Transverse colon (tissue), 4 donors: ENCODE measurements at regions not wholly inside any gene's neighbourhood (a gene's known extent, or its start where the extent isn't known, plus 50 kb on each side); places are given as distances from the start of the nearest gene placed in this dataset.

Experiments used
- DNase-seq: peaks from one replicate; pipeline ENCODE4 v3.0.0-alpha.2; 2019
- H3K27ac ChIP-seq, 4 donors: fragments of 200-600 bp; sonication (generic); 2 replicates each; pipeline ENCODE4 v1.5.1; 2016 to 2018; ENCODE audit warnings: inconsistent platforms in 4 of 4
- H3K27me3 ChIP-seq: fragments of 200-600 bp; sonication (generic); 2 replicates; pipeline ENCODE4 v1.5.1; 2017; ENCODE audit warnings: inconsistent platforms
- H3K36me3 ChIP-seq, 4 donors: fragments of 200-600 bp; sonication (generic); 2 replicates each; pipeline ENCODE4 v1.5.1; 2017 to 2019; ENCODE audit warnings: inconsistent platforms in 4 of 4
- H3K4me1 ChIP-seq, 4 donors: fragments of 200-600 bp; sonication (generic); 2 replicates each; pipeline ENCODE4 v1.5.1; 2017 to 2020; ENCODE audit warnings: inconsistent platforms in 4 of 4
- H3K4me3 ChIP-seq, 4 donors: fragments of 200-600 bp; sonication (generic); 1 replicate in 1 of 4; 2 replicates in 3 of 4; pipeline versions ENCODE4 v1.5.1 to v1.6.1; 2017 to 2019; ENCODE audit warnings: inconsistent platforms in 4 of 4
- H3K9me3 ChIP-seq, 2 donors: fragments of 200-600 bp; sonication (generic); 2 replicates each; pipeline ENCODE4 v1.5.1; 2017 to 2019; ENCODE audit warnings: inconsistent platforms in 2 of 2
- EP300 ChIP-seq: sonication (generic); formaldehyde crosslinking; IDR thresholded peaks from one replicate; pipeline ENCODE4 v1.6.1; 2017; ENCODE audit warnings: antibody characterized with exemption, low read depth
- POLR2A ChIP-seq: fragments of 450-650 bp; IDR thresholded peaks from one replicate; pipeline ENCODE4 v1.6.1; 2016; ENCODE audit warnings: antibody characterized with exemption, mild to moderate bottlenecking, moderate library complexity
- POLR2AphosphoS5 ChIP-seq, 3 donors: sonication (generic); formaldehyde crosslinking; IDR thresholded peaks; one replicate each; pipeline ENCODE4 v1.6.1; 2016; ENCODE audit warnings: antibody characterized with exemption in 3 of 3
- WGBS, 2 donors: methylation state at CpG; one replicate each; pipeline ENCODE4 v1.1.5; 2018; ENCODE audit warnings: low coverage in 1 of 2; 5-methylcytosine and 5-hydroxymethylcytosine counted together
- in situ Hi-C, 4 donors: fragments of 200-750 bp; cut with MboI; loops; one replicate each; pipeline versions ENCODE4 v1.15.0 to v1.15.1; 2017; ENCODE audit warnings: low sequenced_read_pairs in 3 of 4, low pct_ligation_motif_present in 1 of 4, low pct_unique_long_range_greater_than_20kb in 1 of 4
- intact Hi-C: fragments of 100-400 bp; cut with DNase I; formaldehyde crosslinking; loops from one replicate; pipeline ENCODE4 v1.15.1; 2023; ENCODE audit warnings: low total_unique reads
- TF ChIP-seq, protein P1 (sequence below), 5 experiments: fragments of 200-600 bp in 3 of 5; fragments of 450-650 bp in 2 of 5; sonication (generic) in 3 of 5; IDR thresholded peaks; 1 replicate in 2 of 5; 2 replicates in 3 of 5; pipeline ENCODE4 v1.5.1; 2016 to 2017; ENCODE audit warnings: antibody characterized with exemption in 5 of 5, inconsistent platforms in 3 of 5, mild to moderate bottlenecking in 2 of 5, moderate library complexity in 1 of 5

DNA sequence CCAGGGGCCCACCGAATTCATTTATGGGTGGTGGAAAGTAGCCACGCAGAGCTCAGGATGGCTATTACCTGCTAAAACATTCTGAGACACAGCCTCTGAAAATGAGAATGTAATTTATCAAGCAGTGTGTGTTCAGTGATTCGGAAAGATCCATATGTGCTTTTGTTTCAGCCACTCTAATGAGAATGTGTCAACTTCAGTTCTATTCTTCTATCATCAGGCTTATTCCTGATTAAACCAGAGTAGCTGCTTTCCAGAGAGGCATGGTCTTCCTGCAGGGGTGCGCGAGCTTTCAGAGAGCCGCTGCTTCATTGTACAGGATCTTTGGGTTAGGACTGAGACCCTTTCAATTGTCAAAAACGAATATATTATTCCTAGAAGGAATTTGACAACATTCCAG is 167.6 kb downstream of the OTUD1 start:
- Histone ChIP-seq H3K27ac (no peak overlapping the region), H3K4me3 (no peak overlapping the region), H3K36me3 (no peaks in the 10 kb centered on the region), H3K4me1 (no peaks in the 10 kb centered on the region), H3K9me3 (no peaks in the 10 kb centered on the region), H3K27me3 (no peaks in the 10 kb centered on the region)
- no peak for TF ChIP-seq POLR2AphosphoS5 (IDR thresholded peaks at IDR 0.05)
- TF ChIP-seq POLR2A = no peak
- TF ChIP-seq, protein P1, sequence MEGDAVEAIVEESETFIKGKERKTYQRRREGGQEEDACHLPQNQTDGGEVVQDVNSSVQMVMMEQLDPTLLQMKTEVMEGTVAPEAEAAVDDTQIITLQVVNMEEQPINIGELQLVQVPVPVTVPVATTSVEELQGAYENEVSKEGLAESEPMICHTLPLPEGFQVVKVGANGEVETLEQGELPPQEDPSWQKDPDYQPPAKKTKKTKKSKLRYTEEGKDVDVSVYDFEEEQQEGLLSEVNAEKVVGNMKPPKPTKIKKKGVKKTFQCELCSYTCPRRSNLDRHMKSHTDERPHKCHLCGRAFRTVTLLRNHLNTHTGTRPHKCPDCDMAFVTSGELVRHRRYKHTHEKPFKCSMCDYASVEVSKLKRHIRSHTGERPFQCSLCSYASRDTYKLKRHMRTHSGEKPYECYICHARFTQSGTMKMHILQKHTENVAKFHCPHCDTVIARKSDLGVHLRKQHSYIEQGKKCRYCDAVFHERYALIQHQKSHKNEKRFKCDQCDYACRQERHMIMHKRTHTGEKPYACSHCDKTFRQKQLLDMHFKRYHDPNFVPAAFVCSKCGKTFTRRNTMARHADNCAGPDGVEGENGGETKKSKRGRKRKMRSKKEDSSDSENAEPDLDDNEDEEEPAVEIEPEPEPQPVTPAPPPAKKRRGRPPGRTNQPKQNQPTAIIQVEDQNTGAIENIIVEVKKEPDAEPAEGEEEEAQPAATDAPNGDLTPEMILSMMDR (IDR thresholded peaks at IDR 0.05) = no peak
- no peak for TF ChIP-seq EP300
- intact Hi-C loops = no loop called here
- DNase-seq = no peak
- 59 to 80% methylated on average over 5 to 7 of the region's 7 CpGs for WGBS, 2 donors
- in situ Hi-C loops = no loop called here

DNA sequence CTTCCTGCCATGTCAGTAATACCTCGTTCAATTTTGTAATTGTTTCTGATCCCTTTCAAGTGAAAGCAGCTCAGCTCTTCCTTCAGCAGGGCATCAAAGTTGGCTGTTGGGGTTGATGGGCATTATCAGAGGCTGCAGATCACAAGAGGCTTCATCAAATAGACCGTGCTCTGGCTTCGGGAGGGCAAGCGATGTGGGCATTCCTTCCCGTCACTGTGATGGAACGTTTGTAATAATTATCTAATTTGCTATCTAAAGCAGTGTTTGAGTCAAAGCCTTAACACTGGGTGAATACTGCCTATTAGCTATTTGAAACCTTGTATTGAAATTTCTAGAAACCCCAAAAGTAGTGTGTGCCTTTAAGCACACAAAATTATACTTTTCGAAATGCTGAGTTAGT is 170.1 kb downstream of the OTUD1 start:
- in situ Hi-C loops = no loop called here
- 81 to 86% methylated on average over 7 of the region's 7 CpGs for WGBS, 2 donors
- H3K4me1 ChIP-seq = no peaks in the 10 kb centered on the region

DNA sequence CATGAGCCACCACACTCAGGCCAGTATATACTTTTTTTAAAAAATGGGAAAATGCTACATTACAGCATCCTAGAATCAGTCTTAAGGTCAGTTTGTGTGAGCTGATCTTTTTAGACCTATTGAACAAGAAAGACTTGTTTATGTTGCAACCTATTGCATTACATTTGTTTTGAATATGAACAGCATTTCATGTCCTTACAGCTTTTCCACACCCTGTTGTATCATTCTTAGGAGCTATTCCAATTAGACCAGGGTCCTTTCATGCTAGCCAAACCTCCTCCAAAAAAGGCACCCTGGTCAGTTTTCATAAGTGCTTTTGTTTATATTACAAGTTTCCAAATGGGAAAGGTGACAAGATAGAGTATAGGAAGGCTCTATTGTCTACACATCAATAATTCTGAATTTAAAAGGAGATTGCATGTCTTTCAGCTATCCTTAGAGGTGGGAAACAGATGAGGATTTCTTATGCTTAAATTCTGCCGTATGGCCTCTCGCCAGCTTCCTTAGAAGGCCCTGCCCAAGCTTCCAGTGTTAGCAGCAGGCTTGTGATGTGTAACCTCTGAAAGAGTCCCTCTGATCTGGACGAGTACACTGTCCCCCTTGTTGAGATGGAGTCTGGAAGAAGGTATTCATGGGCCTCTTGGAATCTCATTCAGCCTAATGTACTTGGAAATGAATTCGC is 171.9 kb downstream of the OTUD1 start:
- in situ Hi-C loops (no loop called here), intact Hi-C loops (no loop called here)
- Histone ChIP-seq H3K27ac (no peak overlapping the region), H3K27me3 (no peaks in the 10 kb centered on the region), H3K4me1 (no peaks in the 10 kb centered on the region), H3K9me3 (no peaks in the 10 kb centered on the region), H3K36me3 (no peaks in the 10 kb centered on the region), H3K4me3 (no peak overlapping the region)
- TF ChIP-seq POLR2AphosphoS5 (IDR thresholded peaks at IDR 0.05) (no peak), EP300 (no peak), POLR2A (no peak)
- TF ChIP-seq, protein P1 (IDR thresholded peaks at IDR 0.05) = no peak
- DNase-seq = no peak
- WGBS, 2 donors = 36 to 61% methylated on average over 2 to 4 of the region's 4 CpGs

More for the DNA sequence above, 170.1 kb downstream of the OTUD1 start:
- no peaks in the 10 kb centered on the region for H3K9me3 ChIP-seq
- no peaks in the 10 kb centered on the region for H3K36me3 ChIP-seq
- no peak overlapping the region for H3K27ac ChIP-seq
- no peaks in the 10 kb centered on the region for H3K27me3 ChIP-seq
- intact Hi-C loops = no loop called here
- TF ChIP-seq POLR2A (no peak), POLR2AphosphoS5 (IDR thresholded peaks at IDR 0.05) (no peak), EP300 (no peak)
- TF ChIP-seq, protein P1 (IDR thresholded peaks at IDR 0.05) = no peak
- DNase-seq = no peak
- H3K4me3 ChIP-seq = no peak overlapping the region

DNA sequence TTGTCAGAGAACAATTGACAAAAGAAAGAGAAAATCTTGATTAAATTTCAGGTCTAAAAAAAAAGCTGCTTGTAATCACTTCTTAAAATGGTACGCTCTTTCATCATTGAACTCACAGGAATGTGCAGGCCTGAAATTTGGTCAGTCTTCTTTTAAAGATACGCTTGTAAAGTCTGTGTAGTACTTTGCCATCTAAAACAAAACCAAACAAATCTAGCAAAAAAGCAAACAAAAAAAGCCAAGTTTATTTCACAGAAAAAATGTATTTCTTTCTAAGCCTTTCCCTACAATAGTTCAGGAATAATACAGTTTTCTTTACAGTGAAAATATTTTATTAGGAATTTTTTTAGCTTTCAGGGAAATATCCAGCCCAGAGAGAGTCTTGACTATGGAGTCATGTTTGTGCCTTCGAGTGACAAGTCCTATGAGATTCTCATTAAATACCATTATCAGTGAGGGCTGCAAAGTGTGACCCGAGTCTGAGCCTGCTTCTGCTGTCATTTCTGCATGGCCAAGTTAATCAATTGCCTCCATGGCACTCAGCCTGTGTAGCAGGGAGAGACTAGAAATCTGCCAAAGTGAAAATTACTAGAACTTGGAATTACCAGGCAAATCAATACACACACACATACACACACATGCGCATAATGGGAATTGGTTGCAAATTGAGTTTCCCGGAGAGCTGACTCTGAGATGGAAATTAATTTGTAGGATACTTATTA is 172.6 kb downstream of the OTUD1 start:
- in situ Hi-C loops (no loop called here), intact Hi-C loops (no loop called here)
- Histone ChIP-seq H3K27me3 (no peaks in the 10 kb centered on the region), H3K4me1 (no peaks in the 10 kb centered on the region), H3K4me3 (no peak overlapping the region), H3K36me3 (no peaks in the 10 kb centered on the region), H3K9me3 (no peaks in the 10 kb centered on the region), H3K27ac (no peak overlapping the region)
- no peak for TF ChIP-seq EP300
- 53 to 74% methylated on average over 3 to 6 of the region's 6 CpGs for WGBS, 2 donors
- no peak for DNase-seq
